ENCODE measurements at regions not wholly inside any gene's neighbourhood (a gene's known extent, or its start where the extent isn't known, plus 50 kb on each side); places are given as distances from the start of the nearest gene placed in this dataset.

DNA sequence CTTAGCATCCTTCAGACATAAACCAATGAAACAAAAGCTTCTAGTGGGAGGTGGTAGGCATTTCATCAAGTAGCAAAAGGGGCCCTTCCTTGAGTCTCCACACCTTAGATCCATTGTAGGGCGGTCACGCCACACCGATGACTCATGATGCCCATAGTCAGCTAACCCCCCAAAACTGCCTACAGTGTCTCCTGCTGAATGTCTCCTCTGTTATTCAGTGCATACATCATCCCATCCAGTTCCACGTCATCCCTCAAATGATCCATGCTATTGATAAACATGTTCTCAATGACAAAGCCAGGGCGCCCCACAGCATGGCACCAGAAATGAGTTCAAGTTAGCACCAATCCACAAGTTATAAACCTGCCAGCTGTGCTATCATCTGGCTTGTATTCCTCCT lies 57.4 kb upstream of the ACKR3 start:
- TF ChIP-seq CTCF (IDR thresholded peaks at IDR 0.05 in 8 of 11, conservative IDR thresholded peaks at IDR 0.05 in 3 of 11) (no peak), POLR2AphosphoS5 (IDR thresholded peaks at IDR 0.05) (no peak), POLR2A (IDR thresholded peaks at IDR 0.05) (no peak)
